K562 (cell line): ENCODE measurements at regions not wholly inside any gene's neighbourhood (a gene's known extent, or its start where the extent isn't known, plus 50 kb on each side); places are given as distances from the start of the nearest gene placed in this dataset.

ENCODE experiments used
- ATAC-seq: fragments of 200-7000 bp; cut with Tn5 transposase; 3 replicates; pipeline ENCODE4 v1.9.1; 2020; ENCODE audit warnings: moderate library complexity
- BruUV-seq: library from RNA; stranded (reverse); fragments of 400-500 nt; replicated peaks from 2 replicates; lab custom pipeline; 2021; lab: Mats Ljungman, UMichigan
- CTCF ChIA-PET: fragments of 300-600 bp; formaldehyde crosslinking; extraction: SDS; loops from one replicate; lab custom pipeline; 2021; ENCODE audit warnings: low intra/inter-chr PET ratio; lab: Yijun Ruan, JAX
- POLR2A ChIA-PET: fragments of 300-600, 350-650 bp; sonication (Branson Sonifier 250); formaldehyde crosslinking; extraction: SDS; loops from one replicate; lab custom pipeline; 2021; ENCODE audit warnings: antibody characterized with exemption, inconsistent platforms; lab: Yijun Ruan, JAX
- DNase-seq, 4 experiments: peaks; one replicate each; pipeline versions ENCODE4 v3.0.0 to v3.0.0-alpha.2; 2011 to 2018; ENCODE audit warnings: low spot score in 3 of 4, mixed read lengths in 3 of 4; ENCODE audit errors: extremely low read depth in 1 of 4
- FAIRE-seq: peaks from 2 replicates; lab custom pipeline; 2011; peaks lifted over from hg19 to GRCh38; lab: Jason Lieb, UNC
- H2AFZ ChIP-seq: 2 replicates; pipeline ENCODE4 v1.6.0; 2011; ENCODE audit warnings: low read depth, low read length, control low read depth, inconsistent platforms
- H3K27ac ChIP-seq: fragments of 200-600 bp; 3 replicates; pipeline ENCODE4 v1.8.0; 2011; ENCODE audit warnings: low read depth, mild to moderate bottlenecking, control low read depth, inconsistent platforms, low read length, moderate library complexity, mixed read lengths; ENCODE audit errors: extremely low read depth
- H3K27me3 ChIP-seq, 2 experiments: fragments of 300-600 bp in 1 of 2; 2 replicates in 1 of 2; 3 replicates in 1 of 2; pipeline versions ENCODE4 v1.6.0 to v1.8.0; 2011; ENCODE audit warnings: inconsistent platforms in 2 of 2, low read length in 2 of 2, mild to moderate bottlenecking in 1 of 2, mixed read lengths in 1 of 2, moderate library complexity in 1 of 2; ENCODE audit not compliant: control insufficient read depth in 2 of 2, insufficient read depth in 2 of 2
- H3K36me3 ChIP-seq: fragments of 300-600 bp; 3 replicates; pipeline ENCODE4 v1.8.0; 2011; ENCODE audit warnings: mild to moderate bottlenecking, low read length, inconsistent platforms; ENCODE audit not compliant: control insufficient read depth, insufficient read depth
- H3K4me1 ChIP-seq, 2 experiments: fragments of 200-600 bp in 1 of 2; replicated peaks in 1 of 2; 2 replicates in 1 of 2; 3 replicates in 1 of 2; pipeline versions ENCODE4 v1.5.1 to v1.8.0; 2011; ENCODE audit warnings: inconsistent platforms in 2 of 2, low read length in 2 of 2, mild to moderate bottlenecking in 1 of 2, mixed read lengths in 1 of 2, moderate library complexity in 1 of 2; ENCODE audit not compliant: control insufficient read depth in 2 of 2, insufficient read depth in 2 of 2
- H3K4me2 ChIP-seq: 2 replicates; pipeline ENCODE4 v1.6.1; 2011; ENCODE audit warnings: low read length, control low read depth, inconsistent platforms, mixed read lengths; ENCODE audit not compliant: insufficient read depth
- H3K4me3 ChIP-seq: fragments of 200-600 bp; sonication (generic), shearing (Covaris generic); 2 replicates; pipeline ENCODE4 v1.5.1; 2016; ENCODE audit warnings: control low read depth, inconsistent platforms
- H3K79me2 ChIP-seq: fragments of 200-600 bp; 3 replicates; pipeline ENCODE4 v1.8.0; 2011; ENCODE audit warnings: low read length, inconsistent platforms; ENCODE audit not compliant: control insufficient read depth, insufficient read depth
- H3K9ac ChIP-seq, 2 experiments: 2 replicates each; pipeline versions ENCODE4 v1.6.0 to v1.6.1; 2011; ENCODE audit warnings: low read depth in 2 of 2, low read length in 2 of 2, control low read depth in 1 of 2, inconsistent platforms in 1 of 2, mild to moderate bottlenecking in 1 of 2, mixed read lengths in 1 of 2; ENCODE audit not compliant: insufficient read depth in 1 of 2
- H3K9me1 ChIP-seq: one replicate; pipeline ENCODE4 v1.6.0; 2011; ENCODE audit warnings: inconsistent platforms, mild to moderate bottlenecking, low read length, moderate library complexity; ENCODE audit not compliant: control insufficient read depth, insufficient read depth
- H3K9me3 ChIP-seq: replicated peaks from 2 replicates; pipeline ENCODE4 v1.5.1; 2011; ENCODE audit warnings: low read depth, low read length, inconsistent platforms; ENCODE audit not compliant: control insufficient read depth, insufficient read depth
- H4K20me1 ChIP-seq: replicated peaks from 2 replicates; pipeline ENCODE4 v1.6.1; 2011; ENCODE audit warnings: low read length, inconsistent platforms, mixed read lengths; ENCODE audit not compliant: control insufficient read depth, insufficient read depth
- BRF2 ChIP-seq: IDR thresholded peaks from 3 replicates; pipeline ENCODE4 v1.6.1; 2011; ENCODE audit warnings: borderline replicate concordance, mild to moderate bottlenecking; ENCODE audit not compliant: insufficient read length, insufficient read depth
- CREB1 ChIP-seq, 2 experiments: sonication (generic) in 1 of 2; formaldehyde crosslinking in 1 of 2; IDR thresholded peaks; 2 replicates each; pipeline versions ENCODE4 v1.6.1 to v1.8.0; 2012 to 2022; ENCODE audit warnings: inconsistent platforms in 1 of 2, mild to moderate bottlenecking in 1 of 2, missing genetic modification reagents in 1 of 2, moderate library complexity in 1 of 2
- DMBX1 ChIP-seq: fragments of 250-450 bp; sonication (Bioruptor Pico); IDR thresholded peaks from 2 replicates; pipeline ENCODE4 v1.8.0; 2022; ENCODE audit warnings: inconsistent platforms, mild to moderate bottlenecking, moderate library complexity, borderline replicate concordance
- MTA3 ChIP-seq: fragments of 450-650 bp; formaldehyde crosslinking; IDR thresholded peaks from 2 replicates; pipeline ENCODE4 v1.6.1; 2017; ENCODE audit warnings: mild to moderate bottlenecking, borderline replicate concordance
- PYGO2 ChIP-seq: fragments of 450-650 bp; IDR thresholded peaks from 2 replicates; pipeline ENCODE4 v1.6.1; 2016; ENCODE audit warnings: mild to moderate bottlenecking, missing genetic modification characterization, moderate library complexity, missing compliant biosample characterization
- TCF15 ChIP-seq: fragments of 250-450 bp; sonication (Bioruptor Pico); IDR thresholded peaks from 2 replicates; pipeline ENCODE4 v1.8.0; 2022; ENCODE audit warnings: moderate library complexity, mild to moderate bottlenecking, inconsistent platforms
- USF2 ChIP-seq: sonication (generic); formaldehyde crosslinking; IDR thresholded peaks from 2 replicates; pipeline ENCODE4 v1.5.0; 2020; ENCODE audit warnings: missing genetic modification reagents
- ZNF316 ChIP-seq: fragments of 450-650 bp; IDR thresholded peaks from 2 replicates; pipeline ENCODE4 v1.6.1; 2016
- ZNF445 ChIP-seq: fragments of 250-450 bp; sonication (Bioruptor Pico); IDR thresholded peaks from 2 replicates; pipeline ENCODE4 v1.4.0; 2020; ENCODE audit warnings: low read depth, mild to moderate bottlenecking, moderate library complexity
- WGBS: fragments of 100-300 bp; shearing (Covaris generic); methylation state at CpG from one replicate; pipeline ENCODE4 v1.1.6; 2016; ENCODE audit warnings: low coverage, mixed read lengths; ENCODE audit not compliant: insufficient coverage; ENCODE audit errors: missing lambda C conversion rate; 5-methylcytosine and 5-hydroxymethylcytosine counted together
- in situ Hi-C: fragments of 300-500 bp; cut with MboI; formaldehyde crosslinking; loops from 4 replicates; pipeline ENCODE4 v1.15.0; 2018; ENCODE audit warnings: inconsistent platforms, mixed read lengths
- intact Hi-C: fragments of 100-400 bp; cut with micrococcal nuclease; formaldehyde crosslinking; loops from 2 replicates; pipeline ENCODE4 v1.14.2; 2022

DNA sequence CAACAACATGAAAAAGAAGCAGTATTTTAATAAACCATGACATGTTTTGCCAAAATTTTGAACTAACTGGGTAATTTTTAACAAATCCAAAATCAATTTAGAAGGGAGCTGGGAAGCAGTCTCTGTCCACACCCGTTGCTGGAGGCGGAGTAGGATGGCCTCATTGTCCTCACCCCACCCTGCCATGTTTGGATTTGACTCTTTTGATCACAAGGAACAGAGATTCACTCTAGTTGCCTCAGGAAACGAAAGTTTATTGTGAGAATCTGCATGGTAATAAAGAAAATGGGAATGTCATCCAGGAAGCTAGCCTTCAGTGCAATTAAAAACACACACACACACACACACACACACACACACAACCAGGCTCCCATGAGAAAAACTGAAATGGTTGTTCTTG is 145.4 kb downstream of the SLC30A10 start:
- no peaks in the 10 kb centered on the region for H3K9me1 ChIP-seq
- intact Hi-C loops (no loop called here), in situ Hi-C loops (no loop called here)
- no peaks in the 10 kb centered on the region for H3K4me1 ChIP-seq
- WGBS, result 2% methylated on average over 3 of the region's 3 CpGs
- no peak overlapping the region for H3K4me2 ChIP-seq
- H3K79me2 ChIP-seq, result no peaks in the 10 kb centered on the region
- no peaks in the 10 kb centered on the region for H4K20me1 ChIP-seq
- no peak overlapping the region for H3K9ac ChIP-seq
- ChIA-PET POLR2A (interaction anchor here (1.2 to 1.6 kb wide), 3 partner anchors 12 to 42 kb away, joined by 3 read pairs; no protein-coding TSS in a partner anchor), CTCF (no interaction called here)
- ATAC-seq, result no peak
- H3K27ac ChIP-seq, result no peak overlapping the region
- no peaks in the 10 kb centered on the region for H3K9me3 ChIP-seq
- no peak for DNase-seq
- no TSS peak for BruUV-seq
- no peaks in the 10 kb centered on the region for H3K27me3 ChIP-seq
- FAIRE-seq, result no peak
- H3K4me3 ChIP-seq, result no peak overlapping the region
- no peak overlapping the region for H2AFZ ChIP-seq
- no peaks in the 10 kb centered on the region for H3K36me3 ChIP-seq
- TF ChIP-seq PYGO2, result no peak
- TF ChIP-seq BRF2, result no peak
- no peak for TF ChIP-seq DMBX1
- TF ChIP-seq ZNF316, result no peak
- TF ChIP-seq MTA3, result no peak
- TF ChIP-seq TCF15, result no peak
- no peak for TF ChIP-seq USF2 (CRISPR knock-in tag)
- TF ChIP-seq ZNF445 (CRISPR knock-in tag), result no peak
- TF ChIP-seq CREB1 (IDR thresholded peaks at IDR 0.05), result no peak
- no peak for TF ChIP-seq CREB1 (CRISPR knock-in tag; IDR thresholded peaks at IDR 0.05)
